B cell (primary cell): ENCODE measurements at regions not wholly inside any gene's neighbourhood (a gene's known extent, or its start where the extent isn't known, plus 50 kb on each side); places are given as distances from the start of the nearest gene placed in this dataset.

ENCODE experiments used
- CTCF ChIP-seq: fragments of 200-600 bp; IDR thresholded peaks from one replicate; pipeline ENCODE4 v1.8.0; 2022; ENCODE audit warnings: antibody characterized with exemption, mild to moderate bottlenecking
- EZH2 ChIP-seq: IDR thresholded peaks from 2 replicates; pipeline ENCODE4 v1.6.1; 2012; ENCODE audit warnings: borderline replicate concordance, low read depth, mild to moderate bottlenecking, moderate library complexity, low read length; ENCODE audit not compliant: insufficient read depth, poor library complexity, severe bottlenecking

DNA sequence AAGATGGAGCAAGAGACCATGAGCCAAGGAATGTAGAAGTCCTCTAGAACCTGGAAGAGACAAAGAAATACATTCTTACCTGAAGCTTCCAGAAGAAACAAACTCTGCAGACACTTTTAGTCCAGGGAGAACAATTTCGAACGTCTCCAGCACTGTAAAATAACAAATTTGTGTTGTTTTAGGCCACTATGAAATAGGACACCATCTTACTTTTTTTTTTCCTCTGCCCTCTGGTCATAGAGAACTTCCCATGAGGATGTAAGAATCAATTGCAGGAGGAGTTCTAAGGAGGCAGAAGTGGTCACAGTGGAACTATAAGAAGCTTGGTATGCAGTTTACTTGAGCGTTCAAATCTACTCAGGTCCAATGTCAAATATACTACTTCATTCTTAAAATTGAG lies 1295.9 kb downstream of the ZPLD1 start:
- TF ChIP-seq CTCF (no peak), EZH2 (no peak)
